ENCODE measurements at regions not wholly inside any gene's neighbourhood (a gene's known extent, or its start where the extent isn't known, plus 50 kb on each side); places are given as distances from the start of the nearest gene placed in this dataset.

DNA sequence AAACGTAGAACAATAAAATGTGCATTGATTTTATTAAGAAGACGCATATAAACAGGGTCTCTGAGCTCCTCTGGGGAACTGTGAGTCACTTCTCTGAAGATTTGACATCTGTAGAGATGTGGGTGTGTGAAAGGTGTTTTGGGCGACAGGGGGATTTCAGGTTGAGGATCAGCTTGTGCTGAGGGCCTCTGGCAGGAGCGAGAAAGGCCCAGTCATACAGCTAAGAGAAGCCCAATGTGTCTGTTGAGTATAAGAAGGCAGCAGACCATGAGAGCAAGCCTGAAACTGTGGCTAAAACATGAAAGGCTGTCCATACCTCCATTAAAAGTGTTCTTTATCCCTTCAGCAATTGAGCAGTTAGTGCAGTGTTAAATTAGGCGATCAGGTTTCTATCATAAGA, 406.5 kb upstream of the MON1B start:
- CTCF ChIA-PET: interaction anchor here (1.0 kb wide), 1 partner anchor 50 kb away, joined by 3 read pairs; no protein-coding TSS in a partner anchor
- TF ChIP-seq, protein P1, sequence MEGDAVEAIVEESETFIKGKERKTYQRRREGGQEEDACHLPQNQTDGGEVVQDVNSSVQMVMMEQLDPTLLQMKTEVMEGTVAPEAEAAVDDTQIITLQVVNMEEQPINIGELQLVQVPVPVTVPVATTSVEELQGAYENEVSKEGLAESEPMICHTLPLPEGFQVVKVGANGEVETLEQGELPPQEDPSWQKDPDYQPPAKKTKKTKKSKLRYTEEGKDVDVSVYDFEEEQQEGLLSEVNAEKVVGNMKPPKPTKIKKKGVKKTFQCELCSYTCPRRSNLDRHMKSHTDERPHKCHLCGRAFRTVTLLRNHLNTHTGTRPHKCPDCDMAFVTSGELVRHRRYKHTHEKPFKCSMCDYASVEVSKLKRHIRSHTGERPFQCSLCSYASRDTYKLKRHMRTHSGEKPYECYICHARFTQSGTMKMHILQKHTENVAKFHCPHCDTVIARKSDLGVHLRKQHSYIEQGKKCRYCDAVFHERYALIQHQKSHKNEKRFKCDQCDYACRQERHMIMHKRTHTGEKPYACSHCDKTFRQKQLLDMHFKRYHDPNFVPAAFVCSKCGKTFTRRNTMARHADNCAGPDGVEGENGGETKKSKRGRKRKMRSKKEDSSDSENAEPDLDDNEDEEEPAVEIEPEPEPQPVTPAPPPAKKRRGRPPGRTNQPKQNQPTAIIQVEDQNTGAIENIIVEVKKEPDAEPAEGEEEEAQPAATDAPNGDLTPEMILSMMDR (IDR thresholded peaks at IDR 0.05; ENCODE audit: insufficient read depth, low read depth, low read length): no peak
- no peaks in the 10 kb centered on the region for H3K36me3 ChIP-seq (ENCODE audit: control insufficient read depth, insufficient read depth, low read length)

GRCh38 chr16:76787394-76787793, 403.6 kb upstream of the MON1B start:
- Histone ChIP-seq H3K36me3 (ENCODE audit: control insufficient read depth, insufficient read depth, low read length) (no peaks in the 10 kb centered on the region), H3K27me3 (ENCODE audit: control insufficient read depth, insufficient read depth, low read length) (no peaks in the 10 kb centered on the region), H3K4me3 (ENCODE audit: low read depth, low read length) (no peak overlapping the region)
- TF ChIP-seq, protein P1 (IDR thresholded peaks at IDR 0.05; ENCODE audit: insufficient read depth, low read depth, low read length): no peak
- no peak for DNase-seq (ENCODE audit: low read depth)
- POLR2A ChIA-PET: no interaction called here
- CTCF ChIA-PET: no interaction called here

More for the DNA sequence above, 406.5 kb upstream of the MON1B start:
- POLR2A ChIA-PET: no interaction called here
- no peak for DNase-seq (ENCODE audit: low read depth)
- Histone ChIP-seq H3K4me3 (ENCODE audit: low read depth, low read length) (no peak overlapping the region), H3K27me3 (ENCODE audit: control insufficient read depth, insufficient read depth, low read length) (no peaks in the 10 kb centered on the region)

DNA sequence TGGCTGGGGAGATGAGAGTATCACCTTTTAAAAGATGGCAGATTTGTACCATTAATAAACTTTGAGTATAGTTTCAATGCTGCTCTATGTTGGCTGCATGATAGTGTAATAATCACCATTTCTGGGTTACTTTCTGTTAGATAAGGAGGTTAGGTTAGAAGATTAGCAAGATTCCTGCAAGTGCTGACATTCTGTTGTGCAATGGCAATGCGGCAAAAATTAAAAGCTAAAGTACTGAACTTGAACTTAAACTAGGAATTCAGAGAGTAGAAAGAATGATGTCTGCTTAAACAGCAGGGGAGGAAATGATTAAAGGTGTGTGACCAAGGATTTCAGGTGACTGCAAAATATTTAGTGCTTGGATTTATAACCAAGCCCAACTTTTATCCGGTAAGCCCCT, 399.8 kb upstream of the MON1B start:
- ChIA-PET POLR2A (no interaction called here), CTCF (no interaction called here)
- no peaks in the 10 kb centered on the region for H3K27me3 ChIP-seq (ENCODE audit: control insufficient read depth, insufficient read depth, low read length)
- TF ChIP-seq, protein P1 (IDR thresholded peaks at IDR 0.05; ENCODE audit: insufficient read depth, low read depth, low read length): no peak
- DNase-seq (ENCODE audit: low read depth): no peak
- H3K4me3 ChIP-seq (ENCODE audit: low read depth, low read length): no peak overlapping the region
- H3K36me3 ChIP-seq (ENCODE audit: control insufficient read depth, insufficient read depth, low read length): no peaks in the 10 kb centered on the region

DNA sequence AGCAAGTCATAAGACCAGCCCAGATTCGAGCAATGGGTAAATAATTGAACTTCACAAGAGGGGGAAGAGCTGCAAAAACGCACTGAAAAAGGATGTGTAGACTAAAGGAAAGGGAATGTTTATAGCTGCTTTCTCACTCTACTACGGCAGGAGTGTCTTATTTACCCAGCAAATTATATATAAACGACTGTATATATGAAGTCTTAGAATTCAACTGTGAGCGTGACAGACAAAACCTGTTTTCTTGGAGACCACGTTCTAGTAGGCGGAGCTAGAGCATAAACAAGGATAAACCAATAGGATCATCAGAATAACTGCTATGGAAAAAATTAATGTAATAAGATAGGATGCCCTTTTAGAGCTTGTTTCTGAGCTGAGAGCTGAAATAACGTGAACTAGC, 394.6 kb upstream of the MON1B start:
- DNase-seq (ENCODE audit: low read depth): no peak
- ChIA-PET POLR2A (no interaction called here), CTCF (no interaction called here)
- Histone ChIP-seq H3K27me3 (ENCODE audit: control insufficient read depth, insufficient read depth, low read length) (no peaks in the 10 kb centered on the region), H3K36me3 (ENCODE audit: control insufficient read depth, insufficient read depth, low read length) (no peaks in the 10 kb centered on the region), H3K4me3 (ENCODE audit: low read depth, low read length) (no peak overlapping the region)
- TF ChIP-seq, protein P1 (IDR thresholded peaks at IDR 0.05; ENCODE audit: insufficient read depth, low read depth, low read length): no peak

- TF ChIP-seq, protein P1 (IDR thresholded peaks at IDR 0.05; ENCODE audit: insufficient read depth, low read depth, low read length): no peak
- ChIA-PET CTCF (no interaction called here), POLR2A (no interaction called here)
- DNase-seq (ENCODE audit: low read depth): no peak
- Histone ChIP-seq H3K36me3 (ENCODE audit: control insufficient read depth, insufficient read depth, low read length) (no peaks in the 10 kb centered on the region), H3K4me3 (ENCODE audit: low read depth, low read length) (no peak overlapping the region), H3K27me3 (ENCODE audit: control insufficient read depth, insufficient read depth, low read length) (no peaks in the 10 kb centered on the region)
Measured at GRCh38 chr16:76796978-76797377, 394.0 kb upstream of the MON1B start.

Data from BJ (cell line).